WTC11 (cell line): ENCODE measurements at regions not wholly inside any gene's neighbourhood (a gene's known extent, or its start where the extent isn't known, plus 50 kb on each side); places are given as distances from the start of the nearest gene placed in this dataset.

Experiments used
- ATAC-seq: fragments of 200-7000 bp; cut with Tn5 transposase; 2 replicates; pipeline ENCODE4 v1.10.0; 2021; ENCODE audit warnings: mild to moderate bottlenecking, moderate library complexity
- CTCF ChIA-PET: fragments of 300-600 bp; sonication (Branson Sonifier 250); formaldehyde crosslinking; loops from one replicate; lab custom pipeline; 2021; ENCODE audit warnings: antibody characterized with exemption; lab: Charles Lee
- POLR2A ChIA-PET: fragments of 350-600 bp; sonication (Branson Sonifier 250); formaldehyde crosslinking; loops from one replicate; lab custom pipeline; 2021; ENCODE audit warnings: antibody characterized with exemption; lab: Charles Lee
- DNase-seq: peaks from one replicate; pipeline ENCODE4 v3.0.0; 2021; ENCODE audit warnings: low spot score
- H3K27ac Mint-ChIP-seq: 2 replicates; pipeline ENCODE4 v1.8.0; 2021; ENCODE audit warnings: mixed read lengths
- H3K27me3 Mint-ChIP-seq: 2 replicates; pipeline ENCODE4 v1.8.0; 2021; ENCODE audit warnings: low read depth, mild to moderate bottlenecking, moderate library complexity, mixed read lengths
- H3K36me3 Mint-ChIP-seq: 2 replicates; pipeline ENCODE4 v1.8.0; 2021; ENCODE audit warnings: mixed read lengths
- H3K4me1 Mint-ChIP-seq: 2 replicates; pipeline ENCODE4 v1.8.0; 2022; ENCODE audit warnings: mixed read lengths
- H3K4me3 Mint-ChIP-seq: 2 replicates; pipeline ENCODE4 v1.8.0; 2021; ENCODE audit warnings: mild to moderate bottlenecking, moderate library complexity, mixed read lengths
- H3K9me3 Mint-ChIP-seq: 2 replicates; pipeline ENCODE4 v1.8.0; 2021; ENCODE audit warnings: mixed read lengths
- AFF4 ChIP-seq: sonication (generic); formaldehyde crosslinking; IDR thresholded peaks from 2 replicates; pipeline ENCODE4 v1.8.1; 2023; ENCODE audit warnings: mild to moderate bottlenecking, missing genetic modification reagents, borderline replicate concordance
- ATF1 ChIP-seq: sonication (generic); formaldehyde crosslinking; IDR thresholded peaks from 2 replicates; pipeline ENCODE4 v1.8.1; 2023; ENCODE audit warnings: mild to moderate bottlenecking, moderate library complexity, missing genetic modification reagents
- ATF3 ChIP-seq: sonication (generic); formaldehyde crosslinking; conservative IDR thresholded peaks from 2 replicates; pipeline ENCODE4 v1.8.1; 2022; ENCODE audit warnings: mild to moderate bottlenecking, missing genetic modification reagents
- FOXP1 ChIP-seq: sonication (generic); formaldehyde crosslinking; IDR thresholded peaks from 2 replicates; pipeline ENCODE4 v1.8.0; 2022; ENCODE audit warnings: missing genetic modification reagents, mild to moderate bottlenecking, moderate library complexity, borderline replicate concordance
- GABPB1 ChIP-seq: sonication (generic); formaldehyde crosslinking; IDR thresholded peaks from 2 replicates; pipeline ENCODE4 v1.8.1; 2023; ENCODE audit warnings: mild to moderate bottlenecking, missing genetic modification reagents
- IRF2 ChIP-seq: sonication (generic); formaldehyde crosslinking; IDR thresholded peaks from 2 replicates; pipeline ENCODE4 v1.8.0; 2022; ENCODE audit warnings: low read depth, missing genetic modification reagents, borderline replicate concordance
- KAT7 ChIP-seq: sonication (generic); formaldehyde crosslinking; IDR thresholded peaks from 2 replicates; pipeline ENCODE4 v1.8.1; 2023; ENCODE audit warnings: missing genetic modification reagents, mild to moderate bottlenecking, borderline replicate concordance
- MXD4 ChIP-seq: fragments of 250-450 bp; sonication (Bioruptor Pico); IDR thresholded peaks from 2 replicates; pipeline ENCODE4 v1.8.0; 2021; ENCODE audit warnings: mild to moderate bottlenecking, moderate library complexity, borderline replicate concordance
- NFE2L1 ChIP-seq: sonication (generic); formaldehyde crosslinking; IDR thresholded peaks from 2 replicates; pipeline ENCODE4 v1.8.1; 2023; ENCODE audit warnings: missing genetic modification reagents
- SMAD4 ChIP-seq: sonication (generic); formaldehyde crosslinking; IDR thresholded peaks from 2 replicates; pipeline ENCODE4 v1.8.0; 2022; ENCODE audit warnings: mild to moderate bottlenecking, missing genetic modification reagents
- SOX15 ChIP-seq: fragments of 250-450 bp; sonication (Bioruptor Pico); IDR thresholded peaks from 2 replicates; pipeline ENCODE4 v1.9.0; 2021; ENCODE audit warnings: mild to moderate bottlenecking
- STAT6 ChIP-seq: sonication (generic); formaldehyde crosslinking; conservative IDR thresholded peaks from 2 replicates; pipeline ENCODE4 v1.8.1; 2023; ENCODE audit warnings: mild to moderate bottlenecking, low read depth, missing genetic modification reagents, moderate library complexity
- TEAD4 ChIP-seq: sonication (generic); formaldehyde crosslinking; IDR thresholded peaks from 2 replicates; pipeline ENCODE4 v1.8.0; 2022; ENCODE audit warnings: mild to moderate bottlenecking, missing genetic modification reagents
- ZBTB43 ChIP-seq: sonication (generic); formaldehyde crosslinking; IDR thresholded peaks from 2 replicates; pipeline ENCODE4 v1.8.1; 2023; ENCODE audit warnings: mild to moderate bottlenecking, missing genetic modification reagents
- ZNF219 ChIP-seq: sonication (generic); formaldehyde crosslinking; IDR thresholded peaks from 2 replicates; pipeline ENCODE4 v1.8.0; 2023; ENCODE audit warnings: missing genetic modification reagents, mild to moderate bottlenecking, borderline replicate concordance
- ZNF416 ChIP-seq: fragments of 250-450 bp; sonication (Bioruptor Pico); IDR thresholded peaks from 2 replicates; pipeline ENCODE4 v1.9.0; 2021; ENCODE audit warnings: mild to moderate bottlenecking, inconsistent platforms
- ZNF512 ChIP-seq: sonication (generic); formaldehyde crosslinking; IDR thresholded peaks from 2 replicates; pipeline ENCODE4 v1.8.1; 2022; ENCODE audit warnings: missing genetic modification reagents, borderline replicate concordance
- ZSCAN18 ChIP-seq: fragments of 250-450 bp; sonication (Bioruptor Pico); IDR thresholded peaks from 2 replicates; pipeline ENCODE4 v2.1.2; 2022; ENCODE audit warnings: mild to moderate bottlenecking, moderate library complexity

- H3K9me3 Mint-ChIP-seq = no peaks in the 10 kb centered on the region
- POLR2A ChIA-PET = no interaction called here
- peaks cover 6% of the 10 kb centered on the region for H3K4me1 Mint-ChIP-seq
- DNase-seq (no peak), ATAC-seq (peak; percentile 29; the same call in 1 of the 2 replicates)
- H3K27me3 Mint-ChIP-seq = no peaks in the 10 kb centered on the region
- no peak overlapping the region for H3K4me3 Mint-ChIP-seq
- H3K36me3 Mint-ChIP-seq = no peaks in the 10 kb centered on the region
- H3K27ac Mint-ChIP-seq = no peak overlapping the region
- CTCF ChIA-PET = interaction anchor here (0.6 to 2.2 kb wide), 25 partner anchors 8 to 400 kb away, joined by 3 to 17 read pairs (median 4); no protein-coding TSS in a partner anchor
- TF ChIP-seq KAT7 (CRISPR knock-in tag) (no peak), STAT6 (CRISPR knock-in tag) (no peak), SOX15 (no peak), ATF3 (CRISPR knock-in tag) (no peak), ZSCAN18 (CRISPR knock-in tag) (no peak), SMAD4 (CRISPR knock-in tag) (no peak), FOXP1 (CRISPR knock-in tag) (no peak), ZNF512 (CRISPR knock-in tag) (no peak), ZBTB43 (CRISPR knock-in tag) (no peak), ATF1 (CRISPR knock-in tag) (no peak), IRF2 (CRISPR knock-in tag) (no peak), AFF4 (CRISPR knock-in tag) (no peak), GABPB1 (CRISPR knock-in tag) (no peak), TEAD4 (CRISPR knock-in tag) (no peak), ZNF416 (CRISPR knock-in tag) (no peak), NFE2L1 (no peak), ZNF219 (CRISPR knock-in tag) (no peak), MXD4 (CRISPR knock-in tag) (no peak)
- TF ChIP-seq, all 79 proteins: peak for 0
These were observed 162.3 kb upstream of the TNFAIP3 start for GRCh38 chr6:137704802-137705159.
